HFF-Myc (cell line): ENCODE measurements at regions not wholly inside any gene's neighbourhood (a gene's known extent, or its start where the extent isn't known, plus 50 kb on each side); places are given as distances from the start of the nearest gene placed in this dataset.
A peak's percentile ranks its signal among the peaks of the same experiment; 100 is the strongest.

Experiments used
- DNase-seq: peaks from one replicate; pipeline ENCODE4 v3.0.0-alpha.2; 2011; ENCODE audit warnings: low read depth; ENCODE audit errors: extremely low read depth
- H3K4me3 ChIP-seq: replicated peaks from 2 replicates; pipeline ENCODE4 v1.5.1; 2011; ENCODE audit warnings: low read depth, mild to moderate bottlenecking, control low read depth, low read length
- TF ChIP-seq, protein P1 (sequence below): IDR thresholded peaks from 2 replicates; pipeline ENCODE4 v1.5.1; 2012; ENCODE audit warnings: mild to moderate bottlenecking, low read depth, low read length, control low read depth; ENCODE audit errors: missing control alignments

DNA sequence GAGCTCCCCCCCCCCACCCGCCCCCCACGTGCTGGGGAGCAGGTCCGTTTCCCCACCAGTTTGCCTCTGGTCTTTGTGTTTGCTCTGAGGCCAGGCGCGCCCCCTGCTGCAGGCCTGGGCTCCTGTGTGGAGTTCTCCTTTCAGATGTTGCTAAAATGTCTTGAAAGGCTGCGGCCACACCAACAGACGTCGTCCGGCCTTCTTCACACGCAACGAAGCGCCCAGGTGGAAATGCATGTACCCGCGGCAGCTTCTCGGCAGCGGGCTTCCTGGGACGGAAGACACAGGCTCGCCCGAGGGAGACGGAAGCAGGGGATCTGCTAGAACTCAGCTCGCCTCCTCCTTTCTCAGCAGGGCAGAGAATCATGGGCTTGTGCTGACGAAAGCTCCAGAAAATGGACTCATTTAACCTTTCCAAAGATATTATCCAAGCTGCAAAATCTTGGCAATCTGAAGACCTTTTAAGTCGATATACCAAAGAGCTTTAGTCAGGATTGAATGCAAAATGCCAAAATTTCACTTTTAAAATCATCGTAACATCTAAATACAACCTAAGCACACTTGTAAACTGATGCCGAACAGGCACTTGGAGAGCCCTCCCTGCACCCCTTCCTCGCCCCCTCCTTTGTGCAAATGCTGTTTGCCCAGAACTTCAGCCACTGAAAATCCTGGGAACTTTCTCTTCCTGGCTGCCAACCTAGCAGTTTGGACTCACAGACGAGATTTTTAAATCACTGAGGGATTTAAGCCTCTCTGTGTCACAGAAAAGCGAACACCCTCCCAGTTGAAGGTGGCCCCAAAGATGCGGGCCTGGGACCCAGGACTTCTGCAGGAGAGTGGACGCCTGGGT lies 125.5 kb upstream of the ZNF516 start:
- DNase-seq: peak; percentile 45
- TF ChIP-seq, protein P1, sequence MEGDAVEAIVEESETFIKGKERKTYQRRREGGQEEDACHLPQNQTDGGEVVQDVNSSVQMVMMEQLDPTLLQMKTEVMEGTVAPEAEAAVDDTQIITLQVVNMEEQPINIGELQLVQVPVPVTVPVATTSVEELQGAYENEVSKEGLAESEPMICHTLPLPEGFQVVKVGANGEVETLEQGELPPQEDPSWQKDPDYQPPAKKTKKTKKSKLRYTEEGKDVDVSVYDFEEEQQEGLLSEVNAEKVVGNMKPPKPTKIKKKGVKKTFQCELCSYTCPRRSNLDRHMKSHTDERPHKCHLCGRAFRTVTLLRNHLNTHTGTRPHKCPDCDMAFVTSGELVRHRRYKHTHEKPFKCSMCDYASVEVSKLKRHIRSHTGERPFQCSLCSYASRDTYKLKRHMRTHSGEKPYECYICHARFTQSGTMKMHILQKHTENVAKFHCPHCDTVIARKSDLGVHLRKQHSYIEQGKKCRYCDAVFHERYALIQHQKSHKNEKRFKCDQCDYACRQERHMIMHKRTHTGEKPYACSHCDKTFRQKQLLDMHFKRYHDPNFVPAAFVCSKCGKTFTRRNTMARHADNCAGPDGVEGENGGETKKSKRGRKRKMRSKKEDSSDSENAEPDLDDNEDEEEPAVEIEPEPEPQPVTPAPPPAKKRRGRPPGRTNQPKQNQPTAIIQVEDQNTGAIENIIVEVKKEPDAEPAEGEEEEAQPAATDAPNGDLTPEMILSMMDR: peak; percentile 61
- no peak overlapping the region for H3K4me3 ChIP-seq

DNA sequence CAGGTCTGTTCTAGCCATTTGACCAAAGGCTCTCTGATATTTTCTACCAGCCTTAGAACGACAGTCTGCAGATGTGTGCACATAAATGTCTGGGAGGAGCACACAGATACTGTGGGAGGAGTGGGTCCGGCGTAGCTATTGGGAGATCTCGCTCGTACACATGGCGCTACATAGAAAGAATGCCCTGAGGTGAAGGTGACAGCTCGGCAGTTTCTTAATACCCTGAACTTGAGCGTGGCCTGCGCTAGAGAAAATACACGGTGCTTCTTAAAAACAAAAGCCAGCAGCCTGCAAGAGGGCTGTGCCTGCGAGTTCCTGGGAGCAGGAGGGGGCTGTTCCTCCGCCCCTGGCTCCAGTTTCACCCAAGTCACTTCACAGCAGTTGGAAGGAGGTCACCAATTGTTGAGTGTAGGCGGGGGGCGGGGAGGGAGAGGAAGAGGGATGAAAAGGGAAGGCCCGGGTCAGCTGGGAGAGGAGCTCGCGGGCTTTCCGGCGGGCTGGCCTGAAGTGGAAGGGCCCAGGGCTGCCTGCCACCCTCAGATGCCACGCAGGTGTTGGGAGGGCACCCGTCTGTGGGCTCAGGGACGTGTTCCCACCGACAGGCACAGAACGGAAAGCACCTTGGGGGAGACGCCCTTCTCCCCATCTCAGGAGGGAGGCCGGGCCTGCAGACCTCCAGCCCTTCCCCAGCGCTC lies 124.7 kb upstream of the ZNF516 start:
- peak overlapping the region; percentile 27 for H3K4me3 ChIP-seq
- TF ChIP-seq, protein P1: no peak
- no peak for DNase-seq

DNA sequence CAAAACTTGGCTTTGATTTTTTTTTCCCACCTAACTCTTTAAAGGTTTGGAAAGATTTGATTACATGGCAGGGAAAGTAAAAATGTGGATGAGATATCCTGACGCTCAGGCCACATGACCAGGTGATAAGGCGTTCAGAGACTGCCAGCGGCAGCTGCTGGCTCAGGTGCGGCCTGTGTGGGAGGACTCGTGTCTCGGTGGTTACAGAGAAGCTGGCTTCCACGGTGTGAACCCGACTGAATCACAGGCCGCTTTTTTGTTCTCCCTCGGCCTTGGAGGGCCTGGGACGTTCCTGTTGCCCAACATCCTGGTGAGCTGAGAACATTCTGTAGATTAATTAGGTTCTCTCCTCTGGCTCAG lies 124.2 kb upstream of the ZNF516 start:
- TF ChIP-seq, protein P1: no peak
- no peak for DNase-seq
- H3K4me3 ChIP-seq: no peak overlapping the region

DNA sequence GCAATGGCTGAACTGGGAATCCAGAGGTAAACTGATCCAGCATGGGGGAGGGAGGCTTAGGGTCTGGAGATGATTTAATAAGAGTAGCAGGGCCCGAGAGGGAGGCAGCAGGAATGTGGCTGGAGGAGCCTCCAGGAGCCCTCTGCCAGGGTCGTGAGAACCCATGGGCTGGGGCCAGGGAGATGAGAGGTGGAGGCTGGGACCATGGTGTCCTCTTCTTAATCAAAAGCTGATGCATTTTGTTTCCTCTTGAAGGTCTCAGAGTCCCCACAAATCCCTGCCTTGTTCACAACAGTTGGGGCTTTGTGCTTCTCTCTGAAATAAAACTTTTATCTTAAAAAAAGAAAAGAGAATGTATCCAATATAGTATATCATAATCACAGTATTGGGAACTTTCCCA lies 123.7 kb upstream of the ZNF516 start:
- TF ChIP-seq, protein P1: no peak
- no peak for DNase-seq
- no peak overlapping the region for H3K4me3 ChIP-seq

DNA sequence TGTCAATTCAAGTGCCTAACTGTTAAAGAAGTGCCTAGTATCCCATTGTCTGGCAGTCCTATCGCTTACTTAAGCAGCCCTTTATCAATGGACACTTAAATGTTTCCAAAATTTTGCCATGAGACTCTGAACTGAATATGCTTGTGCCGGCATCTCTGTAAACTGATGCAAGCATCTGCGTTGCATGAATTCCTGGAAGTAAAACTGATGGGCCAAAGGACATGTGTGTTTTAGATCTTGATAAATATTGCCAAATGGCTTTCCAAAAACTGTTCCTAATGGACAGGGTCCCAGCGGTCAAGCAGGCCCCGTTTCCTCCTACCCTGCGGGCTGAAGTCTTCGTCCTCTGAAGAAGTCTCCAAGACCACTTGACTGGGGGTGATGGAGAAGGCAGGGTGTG lies 121.3 kb upstream of the ZNF516 start:
- TF ChIP-seq, protein P1: no peak
- no peak for DNase-seq

DNA sequence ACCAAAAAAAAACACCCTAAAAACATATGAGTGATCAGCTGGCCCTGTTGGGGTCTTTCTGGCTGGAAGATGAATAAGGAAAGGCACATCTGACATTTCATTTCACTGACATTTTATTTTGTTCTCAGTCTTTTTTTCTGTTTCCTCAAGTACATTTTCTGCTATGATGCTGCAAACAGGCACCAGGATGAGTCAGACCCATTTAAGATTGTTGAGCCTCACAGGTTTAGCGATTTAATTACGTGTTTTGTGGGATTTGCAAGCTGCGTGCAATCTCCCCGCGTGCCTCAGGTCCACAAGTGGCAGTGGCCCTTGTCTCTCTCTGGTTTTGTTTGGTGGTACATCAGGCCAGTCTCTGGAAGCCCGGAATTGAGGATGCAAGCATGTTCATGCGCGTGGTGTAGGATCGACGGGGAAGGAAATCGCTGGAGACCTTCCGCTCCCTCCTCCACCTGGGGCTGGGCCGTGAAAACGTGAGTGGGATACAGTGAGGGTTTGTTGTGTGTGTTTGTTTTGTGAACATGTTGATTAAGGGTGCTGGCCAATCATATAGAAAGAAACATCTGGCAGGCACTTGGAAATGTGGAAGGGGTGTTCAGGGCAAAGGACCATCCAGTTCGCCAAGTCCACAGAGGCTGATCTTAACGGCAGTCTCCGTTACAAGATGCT lies 120.2 kb upstream of the ZNF516 start:
- DNase-seq: no peak
- TF ChIP-seq, protein P1: no peak
- H3K4me3 ChIP-seq: no peak overlapping the region

More for the DNA sequence above, 121.3 kb upstream of the ZNF516 start:
- no peak overlapping the region for H3K4me3 ChIP-seq
